Activated T-cell treated with anti-CD3 and anti-CD28 coated beads for 4 hours (primary cell): ENCODE measurements at regions not wholly inside any gene's neighbourhood (a gene's known extent, or its start where the extent isn't known, plus 50 kb on each side); places are given as distances from the start of the nearest gene placed in this dataset.
"Not testable (repeated sequence)": the region's sequence is repeated elsewhere in the genome, so short reads cannot be mapped to it uniquely, and the experiment has no call there.

Experiments
- DNase-seq: peaks from one replicate; pipeline ENCODE4 v3.0.0-alpha.2; 2020

- no peak for DNase-seq
Measured at GRCh38 chr1:143691971-143692529, 279.7 kb downstream of the FAM72C start.

GRCh38 chr1:143691400-143691891, 280.3 kb downstream of the FAM72C start:
- no peak for DNase-seq

GRCh38 chr1:143689781-143690180, 282.0 kb downstream of the FAM72C start:
- no peak for DNase-seq

- DNase-seq: no peak
Measured at GRCh38 chr1:143680304-143680703, 291.5 kb downstream of the FAM72C start.

- no peak for DNase-seq
Measured at GRCh38 chr1:143672983-143673382, 298.8 kb downstream of the FAM72C start.

- DNase-seq: no peak
Measured at GRCh38 chr1:143667730-143668129, 304.1 kb downstream of the FAM72C start.

- DNase-seq: no peak
Measured at GRCh38 chr1:143666851-143667250, 304.9 kb downstream of the FAM72C start.

GRCh38 chr1:143665606-143666005, 306.2 kb downstream of the FAM72C start:
- DNase-seq: no peak

- DNase-seq: not testable (repeated sequence)
Measured at GRCh38 chr1:143663056-143663455, 308.7 kb downstream of the FAM72C start.

- DNase-seq: no peak
Measured at GRCh38 chr1:143661418-143662101, 310.2 kb downstream of the FAM72C start.

- DNase-seq: no peak
Measured at GRCh38 chr1:143660354-143660941, 311.3 kb downstream of the FAM72C start.

GRCh38 chr1:143653429-143653802, 318.4 kb downstream of the FAM72C start:
- no peak for DNase-seq

GRCh38 chr1:143652744-143653428, 318.9 kb downstream of the FAM72C start:
- DNase-seq: no peak

- no peak for DNase-seq
Measured at GRCh38 chr1:143652187-143652586, 319.6 kb downstream of the FAM72C start.

- DNase-seq: no peak
Measured at GRCh38 chr1:143651350-143651992, 320.3 kb downstream of the FAM72C start.

- DNase-seq: not testable (repeated sequence)
Measured at GRCh38 chr1:143644035-143644434, 327.8 kb downstream of the FAM72C start.

GRCh38 chr1:143643148-143643885, 328.5 kb downstream of the FAM72C start:
- no peak for DNase-seq

- DNase-seq: no peak
Measured at GRCh38 chr1:143625886-143626285, 345.9 kb downstream of the FAM72C start.

- DNase-seq: no peak
Measured at GRCh38 chr1:143619851-143620250, 351.9 kb downstream of the FAM72C start.

GRCh38 chr1:143611159-143611558, 360.6 kb downstream of the FAM72C start:
- DNase-seq: no peak

- DNase-seq: no peak
Measured at GRCh38 chr1:143610196-143610595, 361.6 kb downstream of the FAM72C start.

- no peak for DNase-seq
Measured at GRCh38 chr1:143604887-143605286, 366.9 kb downstream of the FAM72C start.

GRCh38 chr1:143584508-143584907, 387.3 kb downstream of the FAM72C start:
- no peak for DNase-seq
